Adrenal gland (tissue), 5 donors: ENCODE measurements at regions not wholly inside any gene's neighbourhood (a gene's known extent, or its start where the extent isn't known, plus 50 kb on each side); places are given as distances from the start of the nearest gene placed in this dataset.

Experiments used
- CTCF ChIP-seq, 6 experiments: fragments of 450-650 bp in 4 of 6; fragments of 200-600 bp in 2 of 6; sonication (generic) in 1 of 6; IDR thresholded peaks; 1 replicate in 5 of 6; 2 replicates in 1 of 6; pipeline versions ENCODE4 v1.5.1 to v1.8.0; 2016 to 2021; ENCODE audit warnings: antibody characterized with exemption in 6 of 6, mild to moderate bottlenecking in 2 of 6, moderate library complexity in 1 of 6
- POLR2A ChIP-seq, 2 donors: fragments of 450-650 bp; IDR thresholded peaks; one replicate each; pipeline ENCODE4 v1.6.1; 2017; ENCODE audit warnings: antibody characterized with exemption in 2 of 2, mild to moderate bottlenecking in 2 of 2, moderate library complexity in 1 of 2
- donor health status: DM: no; HTN: no; CAD: no.

GRCh38 chr16:86929057-86929871 lies 350.9 kb downstream of the FOXL1 start:
- TF ChIP-seq CTCF (IDR thresholded peaks at IDR 0.05) (no peak), POLR2A (IDR thresholded peaks at IDR 0.05) (no peak)
